GM18499 (cell line): ENCODE measurements at regions not wholly inside any gene's neighbourhood (a gene's known extent, or its start where the extent isn't known, plus 50 kb on each side); places are given as distances from the start of the nearest gene placed in this dataset.

Experiments used
- ATAC-seq: cut with Tn5 transposase; IDR thresholded peaks from one replicate; pipeline ENCODE4 v1.9.1; 2021; ENCODE audit warnings: moderate number of reproducible peaks; ENCODE audit not compliant: insufficient read depth, unreplicated experiment

DNA sequence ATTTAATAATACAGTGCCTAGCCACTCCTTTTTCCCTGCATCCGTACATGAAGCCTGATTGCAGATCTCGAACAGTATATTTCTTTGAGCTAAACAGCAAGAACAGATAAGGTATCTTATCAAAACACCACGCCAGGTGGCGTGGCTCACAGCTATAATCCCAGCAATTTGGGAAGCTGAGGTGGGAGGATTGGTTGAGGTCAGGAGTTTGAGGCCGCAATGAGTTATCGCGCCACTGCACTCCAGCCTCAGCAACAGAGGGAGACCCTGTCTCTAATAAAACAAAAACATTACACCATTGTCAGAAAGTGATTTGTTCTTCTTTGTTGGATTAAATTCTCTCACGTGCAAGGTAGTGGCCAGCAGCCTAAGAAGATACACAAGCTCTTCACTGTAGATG lies 291.2 kb upstream of the DMRT1 start:
- ATAC-seq = no peak

DNA sequence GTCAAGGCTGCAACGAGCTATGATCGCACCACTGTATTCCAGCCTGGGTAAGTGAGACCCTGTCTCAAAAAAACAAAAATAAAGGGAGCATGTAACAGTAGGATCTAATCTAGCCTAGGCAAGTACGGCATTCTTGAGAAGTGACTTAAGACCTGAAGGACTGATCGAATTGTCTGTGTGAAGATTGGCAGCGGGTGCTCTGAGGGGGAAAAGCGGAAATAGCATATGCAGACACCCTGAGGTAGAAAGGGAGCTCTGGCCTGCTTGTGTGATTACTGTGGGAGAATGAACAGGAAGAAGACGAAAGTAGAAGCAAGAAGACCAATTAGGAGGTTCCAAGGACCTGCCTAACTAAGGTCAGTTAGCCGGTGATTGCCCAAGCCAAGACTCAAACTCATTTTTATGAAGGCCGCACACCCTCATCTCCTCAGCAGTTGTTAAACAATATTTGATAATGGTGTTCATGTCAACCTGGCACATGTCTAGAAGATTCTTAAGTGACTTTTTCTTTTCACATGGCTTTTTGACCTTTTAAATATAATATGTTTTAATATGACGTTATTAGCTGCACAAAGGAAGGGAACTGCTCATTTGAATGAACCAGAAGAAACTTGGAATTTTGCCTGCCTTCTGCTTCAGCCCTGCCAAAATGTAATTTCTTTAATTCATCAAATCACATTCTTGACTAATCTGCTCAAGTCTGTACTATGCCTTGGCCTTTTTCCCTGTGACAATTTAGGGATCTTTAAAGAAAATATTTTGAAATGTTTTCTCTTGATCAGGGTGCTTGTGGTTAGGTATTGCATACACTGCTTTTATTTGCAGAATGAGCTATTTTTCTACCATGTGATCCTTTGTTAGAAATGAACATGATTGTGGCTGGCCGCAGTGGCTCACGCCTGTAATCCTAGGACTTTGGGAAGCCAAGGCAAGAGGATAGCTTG lies 289.2 kb upstream of the DMRT1 start:
- no peak for ATAC-seq

DNA sequence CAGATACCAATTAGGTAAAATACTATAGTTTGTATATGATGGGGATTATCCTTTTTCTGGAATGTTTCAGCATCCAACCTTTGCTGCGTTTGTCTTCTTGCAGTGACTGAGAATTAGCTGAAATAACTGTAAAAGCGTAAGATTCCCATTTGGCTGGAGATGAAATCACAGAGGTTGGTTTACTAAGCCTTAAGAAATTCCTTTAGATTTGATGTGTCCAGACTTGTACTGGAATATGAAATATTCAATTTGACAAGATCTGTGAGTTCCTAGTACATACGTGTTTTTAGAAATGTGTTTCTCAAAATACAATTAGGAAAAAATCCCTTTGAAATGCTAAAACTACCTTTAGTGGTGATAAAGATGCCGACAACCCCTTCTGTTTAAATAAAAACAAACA lies 286.0 kb upstream of the DMRT1 start:
- no peak for ATAC-seq

DNA sequence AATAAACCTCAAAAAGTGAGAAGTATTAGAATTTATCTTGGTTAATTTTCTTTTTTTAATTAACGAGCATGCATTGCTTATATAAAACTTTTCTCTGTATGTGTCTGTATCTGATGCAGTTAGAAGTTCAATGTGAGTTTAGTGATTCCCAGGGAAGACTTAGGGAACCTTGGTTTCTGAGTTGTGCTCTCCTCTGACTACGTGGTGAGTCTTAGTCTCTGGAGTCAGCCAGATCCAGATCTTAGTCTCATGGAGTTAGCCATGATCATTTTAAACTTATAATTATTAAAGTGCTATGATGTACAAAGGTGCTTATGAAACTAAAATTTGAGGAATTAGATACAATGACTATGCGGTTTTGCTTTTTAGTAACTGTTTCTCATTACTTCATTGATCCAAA lies 285.3 kb upstream of the DMRT1 start:
- ATAC-seq = no peak

DNA sequence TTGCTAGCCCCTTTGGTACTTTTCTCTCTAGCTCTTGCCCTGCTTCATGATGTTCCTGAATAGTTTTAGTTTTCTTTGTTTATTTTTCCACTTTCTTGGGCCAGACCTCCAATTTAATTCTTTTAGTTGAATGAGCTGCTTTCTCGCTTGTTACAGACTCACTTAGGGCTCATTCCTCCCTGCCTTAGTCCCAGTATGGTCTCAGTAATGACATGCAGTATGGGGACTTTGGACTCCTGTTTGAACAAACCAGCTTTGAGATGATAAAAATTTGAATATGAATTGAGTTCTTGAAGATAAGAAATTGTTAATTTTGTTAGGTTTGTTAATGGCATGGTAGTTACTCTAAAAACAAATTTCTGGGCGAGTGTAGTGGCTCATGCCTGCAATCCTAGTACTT lies 284.8 kb upstream of the DMRT1 start:
- ATAC-seq = no peak

DNA sequence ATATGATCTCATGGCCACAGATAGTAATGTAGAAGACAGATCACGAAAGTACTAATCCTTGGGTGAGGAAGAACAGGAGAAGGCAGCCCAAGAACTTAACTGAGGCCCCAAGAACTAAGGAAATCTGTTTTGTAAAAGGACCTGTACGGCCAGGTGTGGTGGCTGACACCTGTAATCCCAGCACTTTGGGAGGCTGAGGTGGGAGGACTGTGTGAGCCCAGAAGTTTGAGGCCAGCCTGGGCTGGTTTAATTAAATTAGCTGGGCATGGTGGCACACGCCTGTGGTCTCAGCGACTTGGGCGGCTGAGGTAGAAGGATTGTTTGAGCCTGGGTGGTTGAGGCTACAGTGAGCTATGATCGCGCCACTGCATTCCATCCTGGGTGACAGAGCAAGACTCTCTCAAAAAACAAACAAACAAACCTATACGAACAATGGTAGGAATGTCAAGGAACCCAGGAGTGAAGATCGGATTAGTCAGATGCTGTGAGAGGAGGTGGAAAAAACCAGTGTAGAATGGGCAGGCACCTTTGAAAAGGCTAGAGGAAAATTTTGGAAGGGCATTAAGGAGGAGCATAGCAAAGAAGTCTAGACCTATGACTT lies 283.8 kb upstream of the DMRT1 start:
- ATAC-seq = no peak

DNA sequence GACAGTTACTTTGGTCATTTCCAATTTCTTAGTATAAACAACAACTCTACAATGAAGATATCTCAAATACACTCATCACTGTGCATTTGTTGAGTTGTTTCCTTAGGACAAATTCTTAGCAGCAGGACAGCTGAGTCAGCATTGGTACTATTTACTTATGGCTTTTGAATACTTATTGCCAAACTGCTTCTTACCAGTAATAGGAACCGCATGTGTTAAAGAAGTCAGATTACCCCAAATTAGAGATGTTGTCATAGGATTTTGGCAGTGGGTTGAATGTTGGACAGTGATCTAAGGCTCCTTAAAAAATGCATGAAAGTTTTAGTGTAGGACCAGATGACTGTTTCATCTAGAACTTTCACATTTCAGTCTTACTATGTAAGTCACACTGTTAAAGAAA lies 280.1 kb upstream of the DMRT1 start:
- ATAC-seq = no peak

DNA sequence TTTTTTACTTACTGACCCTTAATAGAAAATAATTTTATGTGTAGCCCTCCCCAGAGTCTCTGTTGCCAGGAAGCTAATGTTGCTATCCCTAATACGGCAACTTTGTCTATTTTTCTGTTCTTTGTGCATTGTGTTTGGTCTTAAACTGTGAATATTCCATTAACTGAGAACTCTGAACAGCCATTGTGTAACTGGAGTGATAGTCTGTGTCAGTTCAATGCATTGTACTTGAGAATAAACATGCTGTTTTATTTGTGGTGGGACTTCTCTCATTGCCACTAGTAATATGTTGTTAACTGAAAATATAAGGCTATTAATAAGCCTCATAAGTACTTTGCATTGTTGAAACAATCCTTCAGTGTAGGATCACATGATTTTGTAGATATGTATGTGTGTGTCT lies 278.3 kb upstream of the DMRT1 start:
- no peak for ATAC-seq

DNA sequence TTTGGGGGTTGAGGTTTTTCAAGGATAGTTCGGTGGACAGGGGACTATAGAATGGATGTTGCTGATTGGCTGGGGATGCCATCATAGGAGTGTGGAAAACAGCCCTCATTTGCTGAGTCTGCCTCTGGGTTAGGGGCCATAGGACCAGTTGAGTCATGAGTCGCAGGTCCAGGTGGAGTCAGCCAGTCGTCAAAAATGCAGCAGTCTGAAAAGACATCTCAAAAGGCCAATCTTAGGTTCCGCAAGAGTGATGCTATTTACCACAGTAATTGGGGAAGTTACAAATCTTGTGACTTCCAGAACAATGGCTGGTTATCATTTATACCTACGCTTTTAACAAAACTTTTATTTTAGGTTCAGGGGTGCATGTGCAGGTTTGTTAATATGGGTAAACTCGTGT lies 276.0 kb upstream of the DMRT1 start:
- no peak for ATAC-seq

DNA sequence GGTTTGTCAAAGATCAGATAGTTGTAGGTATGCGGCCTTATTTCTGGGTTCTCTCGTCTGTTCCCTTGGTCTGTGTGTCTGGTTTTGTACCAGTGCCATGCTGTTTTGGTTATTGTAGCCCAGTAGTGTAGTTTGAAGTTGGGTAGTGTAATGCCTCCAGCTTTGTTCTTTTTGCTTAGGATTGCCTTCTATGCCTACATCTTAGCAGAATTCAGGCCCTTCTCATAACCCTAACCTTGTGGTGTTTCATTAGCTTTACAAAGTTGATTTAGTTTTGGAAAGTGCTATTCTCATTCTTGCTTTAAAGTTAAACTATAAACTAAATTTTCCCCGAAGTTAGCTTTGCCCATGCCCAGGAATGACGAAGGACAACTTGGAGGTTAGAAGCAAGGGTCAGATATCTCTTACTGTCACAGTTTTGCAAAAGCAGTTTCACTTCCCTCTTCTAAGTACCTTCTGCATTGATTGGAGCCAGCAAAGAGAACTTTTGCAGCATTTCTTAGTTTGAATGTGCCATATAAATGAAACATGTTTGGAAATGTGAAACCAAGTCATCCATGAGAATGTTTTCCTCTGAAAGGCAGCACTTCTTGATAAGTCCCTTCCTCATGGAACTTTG lies 274.3 kb upstream of the DMRT1 start:
- ATAC-seq = peak; percentile 92

DNA sequence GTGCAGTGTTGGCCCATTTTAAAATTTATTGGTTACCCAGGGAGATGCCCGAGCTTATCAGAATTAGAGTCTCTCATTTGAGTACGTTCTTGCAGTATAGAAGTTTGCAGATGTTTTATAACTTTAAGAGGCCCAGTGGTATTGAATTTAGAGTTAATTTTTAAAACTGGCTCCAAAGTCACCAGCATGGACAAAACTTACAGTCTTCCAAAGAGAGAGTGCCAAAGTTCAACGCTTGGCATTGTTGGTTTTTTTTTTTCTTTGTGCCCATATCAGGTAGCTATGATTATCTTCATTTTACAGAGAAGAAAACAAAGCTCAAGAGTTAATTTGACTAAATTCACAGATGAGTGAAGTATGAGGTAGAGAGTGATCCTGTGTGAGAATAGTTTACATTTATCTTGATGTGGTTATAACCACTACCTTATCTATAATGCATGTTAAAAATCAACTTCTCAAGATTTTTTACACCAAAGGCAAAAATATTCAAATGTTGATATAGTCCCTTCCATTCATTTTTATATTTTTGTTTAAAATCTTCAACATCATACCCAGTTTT lies 273.7 kb upstream of the DMRT1 start:
- ATAC-seq = no peak

DNA sequence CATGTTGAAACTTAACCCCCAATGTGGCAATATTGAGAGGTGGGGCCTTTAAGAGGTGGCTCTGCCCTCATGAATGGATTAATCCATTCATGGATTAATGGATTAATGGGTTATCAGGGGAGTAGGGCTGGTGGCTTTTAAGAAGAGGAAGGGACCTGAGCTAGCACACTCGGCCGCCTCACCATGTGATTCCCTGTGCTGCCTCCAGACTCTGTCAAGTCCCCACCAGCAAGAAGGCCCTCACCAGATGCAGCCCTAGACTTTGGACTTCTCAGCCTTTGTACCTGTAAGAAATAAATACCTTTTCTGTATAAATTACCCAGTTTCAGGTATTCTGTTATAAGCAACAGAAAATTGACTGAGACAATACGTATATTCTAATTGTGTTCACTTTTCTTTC lies 272.2 kb upstream of the DMRT1 start:
- no peak for ATAC-seq

DNA sequence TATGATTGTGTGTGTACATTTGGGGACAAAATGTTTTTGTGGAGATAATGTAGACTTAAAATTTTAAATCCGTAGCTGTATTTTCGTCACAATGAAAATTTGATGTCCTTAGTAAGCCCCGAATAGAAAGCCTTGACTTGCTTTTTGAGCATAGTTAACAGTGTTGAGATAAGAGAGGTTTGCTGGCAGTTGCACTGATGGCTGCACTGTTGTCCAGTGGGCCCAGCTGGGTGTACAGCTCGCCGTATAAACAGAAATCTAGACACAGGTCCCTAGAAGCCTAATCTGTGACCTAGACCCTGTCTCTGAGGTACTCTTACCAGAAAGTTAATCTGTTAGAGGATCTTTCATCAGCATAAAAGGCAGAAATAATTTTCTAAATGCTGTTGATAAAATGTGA lies 271.3 kb upstream of the DMRT1 start:
- no peak for ATAC-seq

DNA sequence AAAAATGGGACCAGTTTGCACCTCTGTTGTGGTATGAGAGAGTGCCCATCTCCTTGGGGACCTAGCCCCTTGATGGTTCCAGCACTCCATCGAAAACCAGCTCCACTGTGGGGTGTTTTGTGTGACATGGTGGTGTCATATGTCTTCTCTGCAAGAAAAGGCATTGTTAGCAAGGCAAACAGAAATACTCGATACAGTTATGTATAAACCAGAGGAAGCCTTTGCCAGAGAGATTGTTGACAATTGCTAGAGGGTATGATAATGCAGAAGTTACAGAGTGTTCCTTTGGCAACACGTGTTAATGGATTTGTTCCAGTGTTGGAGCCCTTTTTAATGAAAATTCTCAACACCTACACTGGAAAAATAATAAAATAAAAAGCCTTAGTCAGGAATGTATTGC lies 270.4 kb upstream of the DMRT1 start:
- no peak for ATAC-seq

DNA sequence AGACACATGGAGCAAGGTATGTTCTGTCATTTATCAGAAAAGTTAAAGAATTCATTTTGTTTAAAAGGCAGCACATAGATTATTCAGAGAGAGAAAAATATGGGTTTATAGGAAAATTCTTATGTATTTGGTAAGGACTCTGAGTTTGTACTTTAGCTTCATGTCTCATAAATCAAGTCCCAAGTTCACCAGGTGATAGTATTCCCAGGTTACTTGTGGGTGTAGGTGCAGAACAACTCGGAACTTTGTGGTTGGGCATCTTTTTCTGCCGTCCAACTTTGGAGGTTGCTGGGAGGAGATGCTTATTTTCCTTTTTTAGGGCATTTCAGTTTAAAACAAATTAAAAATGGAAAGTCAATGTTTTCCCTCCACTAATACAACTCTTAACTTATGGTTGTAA lies 269.8 kb upstream of the DMRT1 start:
- ATAC-seq = no peak

DNA sequence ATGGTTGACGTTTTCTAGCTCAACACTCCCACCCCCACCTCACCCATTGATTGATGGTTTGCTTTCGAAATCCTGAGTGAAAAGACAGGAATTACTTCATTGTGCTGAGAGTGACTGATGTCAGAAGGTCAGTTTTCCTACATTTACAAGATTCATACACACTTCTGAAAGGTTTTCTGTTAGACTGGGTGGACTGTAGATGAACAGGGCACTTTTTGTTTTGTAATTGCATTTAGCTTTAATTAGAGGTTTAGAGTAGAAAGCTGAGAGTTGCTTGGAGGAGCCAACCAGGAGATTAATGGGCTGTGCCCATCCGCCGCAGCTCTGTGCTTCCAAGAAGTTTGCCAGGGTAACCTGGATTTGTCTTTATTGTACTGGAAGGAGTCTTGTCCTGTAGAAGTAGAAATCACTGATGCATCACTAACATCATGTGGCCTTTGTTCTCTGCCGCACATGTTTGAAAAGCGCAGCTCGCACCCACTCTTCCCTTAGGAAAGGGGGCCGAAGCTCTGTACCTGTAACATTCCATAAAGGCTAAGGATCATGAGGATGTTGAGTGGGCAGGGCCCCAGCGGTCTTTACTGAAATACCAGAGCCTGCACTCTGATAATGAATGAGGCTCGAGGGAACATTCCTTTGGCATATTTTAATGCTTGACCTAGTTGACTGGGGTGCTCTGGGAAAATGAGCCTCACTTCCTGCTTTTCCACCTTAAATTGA lies 267.6 kb upstream of the DMRT1 start:
- no peak for ATAC-seq

DNA sequence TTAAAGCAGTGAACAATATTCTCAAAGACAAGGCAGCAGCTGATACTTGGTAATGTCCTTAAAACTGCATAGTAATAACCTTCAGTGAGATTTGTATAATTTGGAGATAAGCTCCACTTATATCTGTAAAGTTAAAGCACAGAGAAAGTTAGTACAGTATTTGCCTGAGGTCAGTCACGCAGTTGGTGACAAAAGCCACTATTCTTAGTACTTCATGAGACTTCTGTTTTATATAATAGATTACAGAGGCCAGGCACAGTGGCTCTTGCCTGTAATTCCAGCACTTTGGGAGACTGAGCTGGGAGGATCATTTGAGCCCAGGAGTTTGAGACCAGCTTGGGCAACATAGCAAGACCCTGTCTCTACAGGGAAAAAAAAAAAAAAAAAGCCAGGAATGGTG lies 266.4 kb upstream of the DMRT1 start:
- no peak for ATAC-seq

DNA sequence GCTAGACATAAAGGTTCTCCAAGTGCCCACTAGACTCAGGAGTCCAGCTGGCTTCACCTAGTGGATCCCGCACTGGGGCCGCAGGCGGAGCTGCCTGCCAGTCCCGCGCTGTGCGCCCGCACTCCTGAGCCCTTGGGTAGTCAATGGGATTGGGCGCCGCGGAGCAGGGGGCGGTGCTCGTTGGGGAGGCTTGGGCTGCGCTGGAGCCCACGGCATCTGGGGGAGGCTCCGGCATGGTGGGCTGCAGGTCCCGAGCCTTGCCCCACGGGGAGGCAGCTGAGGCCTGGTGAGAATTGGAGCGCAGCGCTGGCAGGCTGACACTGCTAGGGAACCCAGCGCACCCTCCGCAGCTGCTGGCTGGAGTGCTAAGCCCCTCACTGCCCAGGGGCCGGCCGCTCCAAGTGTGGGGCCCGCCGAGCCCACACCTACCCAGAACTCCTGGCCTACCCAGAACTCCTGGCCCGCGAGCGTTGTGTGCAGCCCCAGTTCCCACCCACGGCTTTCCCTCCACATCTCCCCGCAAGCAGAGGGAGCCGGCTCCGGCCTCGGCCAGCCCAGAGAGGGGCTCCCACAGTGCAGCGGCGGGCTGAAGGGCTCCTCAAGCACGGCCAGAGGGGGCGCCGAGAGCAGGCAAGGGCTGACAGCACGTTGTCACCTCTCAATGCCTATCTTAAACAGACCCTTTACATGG lies 260.7 kb upstream of the DMRT1 start:
- ATAC-seq = no peak

DNA sequence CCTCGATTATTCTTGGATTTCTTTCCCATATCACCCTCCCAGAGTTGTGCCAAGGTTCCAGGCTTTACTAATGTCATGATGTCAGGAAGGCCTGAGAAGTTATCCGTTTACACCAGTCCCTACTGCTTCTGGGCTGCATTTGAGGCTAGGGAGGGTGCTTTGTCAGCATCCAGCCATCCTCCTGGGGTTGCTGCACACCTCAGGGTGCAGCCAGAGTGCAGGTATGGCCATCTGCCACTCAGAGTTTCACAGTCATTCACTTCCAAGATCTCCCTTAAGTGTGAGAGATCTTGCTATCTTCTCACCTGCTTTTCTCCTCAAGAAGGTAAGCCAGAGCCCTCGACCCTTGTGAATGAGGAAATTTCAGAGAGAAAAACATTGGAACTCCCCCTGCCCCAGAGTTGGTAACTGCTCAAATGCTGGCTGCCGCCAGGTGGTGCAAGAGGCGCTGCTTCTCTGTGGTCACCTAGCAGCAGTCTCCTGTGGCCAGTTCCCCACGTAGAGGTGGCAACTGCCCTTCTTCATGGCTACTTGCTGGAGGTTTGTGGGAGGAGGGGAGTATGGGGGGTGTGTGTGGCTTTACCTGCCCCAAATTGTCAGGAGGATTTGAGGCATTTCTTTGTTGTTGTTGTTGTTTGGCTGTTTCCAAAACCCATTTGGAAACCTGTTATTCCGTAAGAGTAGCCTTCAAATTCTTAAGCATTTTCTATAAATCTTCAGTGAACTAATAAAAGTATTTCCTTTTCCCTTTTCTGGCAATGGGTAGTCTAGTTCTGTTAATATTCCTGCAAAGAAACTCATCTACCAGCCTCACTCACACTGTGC lies 259.6 kb upstream of the DMRT1 start:
- ATAC-seq = no peak
